Transverse colon (tissue), 4 donors: ENCODE measurements at regions not wholly inside any gene's neighbourhood (a gene's known extent, or its start where the extent isn't known, plus 50 kb on each side); places are given as distances from the start of the nearest gene placed in this dataset.

ENCODE experiments used
- DNase-seq: peaks from one replicate; pipeline ENCODE4 v3.0.0-alpha.2; 2019
- H3K27ac ChIP-seq, 4 donors: fragments of 200-600 bp; sonication (generic); 2 replicates each; pipeline ENCODE4 v1.5.1; 2016 to 2018; ENCODE audit warnings: inconsistent platforms in 4 of 4
- H3K27me3 ChIP-seq: fragments of 200-600 bp; sonication (generic); 2 replicates; pipeline ENCODE4 v1.5.1; 2017; ENCODE audit warnings: inconsistent platforms
- H3K36me3 ChIP-seq, 4 donors: fragments of 200-600 bp; sonication (generic); 2 replicates each; pipeline ENCODE4 v1.5.1; 2017 to 2019; ENCODE audit warnings: inconsistent platforms in 4 of 4
- H3K4me1 ChIP-seq, 4 donors: fragments of 200-600 bp; sonication (generic); 2 replicates each; pipeline ENCODE4 v1.5.1; 2017 to 2020; ENCODE audit warnings: inconsistent platforms in 4 of 4
- H3K4me3 ChIP-seq, 4 donors: fragments of 200-600 bp; sonication (generic); 1 replicate in 1 of 4; 2 replicates in 3 of 4; pipeline versions ENCODE4 v1.5.1 to v1.6.1; 2017 to 2019; ENCODE audit warnings: inconsistent platforms in 4 of 4
- H3K9me3 ChIP-seq, 2 donors: fragments of 200-600 bp; sonication (generic); 2 replicates each; pipeline ENCODE4 v1.5.1; 2017 to 2019; ENCODE audit warnings: inconsistent platforms in 2 of 2
- EP300 ChIP-seq: sonication (generic); formaldehyde crosslinking; IDR thresholded peaks from one replicate; pipeline ENCODE4 v1.6.1; 2017; ENCODE audit warnings: antibody characterized with exemption, low read depth
- POLR2A ChIP-seq: fragments of 450-650 bp; IDR thresholded peaks from one replicate; pipeline ENCODE4 v1.6.1; 2016; ENCODE audit warnings: antibody characterized with exemption, mild to moderate bottlenecking, moderate library complexity
- POLR2AphosphoS5 ChIP-seq, 3 donors: sonication (generic); formaldehyde crosslinking; IDR thresholded peaks; one replicate each; pipeline ENCODE4 v1.6.1; 2016; ENCODE audit warnings: antibody characterized with exemption in 3 of 3
- WGBS, 2 donors: methylation state at CpG; one replicate each; pipeline ENCODE4 v1.1.5; 2018; ENCODE audit warnings: low coverage in 1 of 2; 5-methylcytosine and 5-hydroxymethylcytosine counted together
- in situ Hi-C, 4 donors: fragments of 200-750 bp; cut with MboI; loops; one replicate each; pipeline versions ENCODE4 v1.15.0 to v1.15.1; 2017; ENCODE audit warnings: low sequenced_read_pairs in 3 of 4, low pct_ligation_motif_present in 1 of 4, low pct_unique_long_range_greater_than_20kb in 1 of 4
- intact Hi-C: fragments of 100-400 bp; cut with DNase I; formaldehyde crosslinking; loops from one replicate; pipeline ENCODE4 v1.15.1; 2023; ENCODE audit warnings: low total_unique reads
- TF ChIP-seq, protein P1 (sequence below), 5 experiments: fragments of 200-600 bp in 3 of 5; fragments of 450-650 bp in 2 of 5; sonication (generic) in 3 of 5; IDR thresholded peaks; 1 replicate in 2 of 5; 2 replicates in 3 of 5; pipeline ENCODE4 v1.5.1; 2016 to 2017; ENCODE audit warnings: antibody characterized with exemption in 5 of 5, inconsistent platforms in 3 of 5, mild to moderate bottlenecking in 2 of 5, moderate library complexity in 1 of 5

DNA sequence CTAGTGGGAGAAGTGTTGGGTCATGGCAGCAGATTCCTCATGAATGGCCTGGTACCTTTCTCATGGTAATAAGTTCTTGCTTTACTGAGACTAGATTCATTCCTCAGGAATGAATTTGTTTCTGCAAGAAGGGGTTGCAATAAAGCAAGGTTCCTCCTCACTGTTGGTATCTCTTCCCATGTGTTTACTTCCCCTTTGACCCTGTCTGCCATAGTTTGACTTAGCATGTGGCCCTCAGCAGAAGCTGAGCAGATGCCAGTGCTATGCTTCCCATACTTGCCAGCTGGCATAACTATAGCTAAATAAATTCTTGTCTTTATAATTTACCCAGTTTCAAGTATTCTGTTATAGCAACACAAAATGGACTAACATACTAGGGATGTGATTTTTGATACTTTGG is 163.6 kb upstream of the COL8A1 start:
- Histone ChIP-seq H3K9me3 (no peaks in the 10 kb centered on the region), H3K36me3 (no peaks in the 10 kb centered on the region), H3K27me3 (no peaks in the 10 kb centered on the region), H3K4me3 (no peak overlapping the region), H3K27ac (no peak overlapping the region), H3K4me1 (no peaks in the 10 kb centered on the region)
- in situ Hi-C loops (loop anchor here in 1 of 4 donors (25.0 kb wide), 1 partner anchor 87 kb away; no protein-coding TSS in a partner anchor), intact Hi-C loops (no loop called here)
- TF ChIP-seq POLR2AphosphoS5 (IDR thresholded peaks at IDR 0.05) (no peak), POLR2A (no peak)
- TF ChIP-seq, protein P1, sequence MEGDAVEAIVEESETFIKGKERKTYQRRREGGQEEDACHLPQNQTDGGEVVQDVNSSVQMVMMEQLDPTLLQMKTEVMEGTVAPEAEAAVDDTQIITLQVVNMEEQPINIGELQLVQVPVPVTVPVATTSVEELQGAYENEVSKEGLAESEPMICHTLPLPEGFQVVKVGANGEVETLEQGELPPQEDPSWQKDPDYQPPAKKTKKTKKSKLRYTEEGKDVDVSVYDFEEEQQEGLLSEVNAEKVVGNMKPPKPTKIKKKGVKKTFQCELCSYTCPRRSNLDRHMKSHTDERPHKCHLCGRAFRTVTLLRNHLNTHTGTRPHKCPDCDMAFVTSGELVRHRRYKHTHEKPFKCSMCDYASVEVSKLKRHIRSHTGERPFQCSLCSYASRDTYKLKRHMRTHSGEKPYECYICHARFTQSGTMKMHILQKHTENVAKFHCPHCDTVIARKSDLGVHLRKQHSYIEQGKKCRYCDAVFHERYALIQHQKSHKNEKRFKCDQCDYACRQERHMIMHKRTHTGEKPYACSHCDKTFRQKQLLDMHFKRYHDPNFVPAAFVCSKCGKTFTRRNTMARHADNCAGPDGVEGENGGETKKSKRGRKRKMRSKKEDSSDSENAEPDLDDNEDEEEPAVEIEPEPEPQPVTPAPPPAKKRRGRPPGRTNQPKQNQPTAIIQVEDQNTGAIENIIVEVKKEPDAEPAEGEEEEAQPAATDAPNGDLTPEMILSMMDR (IDR thresholded peaks at IDR 0.05), result no peak
- no peak for DNase-seq

DNA sequence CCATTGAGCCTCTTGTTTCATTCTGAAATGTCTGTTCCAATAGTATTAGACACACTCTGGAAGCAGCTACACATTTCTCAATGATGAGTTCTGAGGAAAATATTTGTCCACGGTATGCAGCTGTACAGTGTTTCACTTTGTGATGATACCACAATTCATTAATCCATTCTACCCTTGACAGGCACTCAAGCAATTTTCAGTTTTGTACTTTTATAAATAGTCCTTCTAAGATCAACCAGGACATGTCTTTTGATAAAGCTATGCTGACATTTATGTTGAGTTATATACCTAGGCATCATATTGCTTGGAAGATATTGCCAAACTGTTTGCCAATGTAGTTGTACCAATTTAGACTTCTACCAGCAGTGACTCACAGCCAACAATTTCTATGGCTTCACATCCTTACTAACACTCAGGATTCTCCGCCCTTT is 165.1 kb upstream of the COL8A1 start:
- Histone ChIP-seq H3K4me3 (no peak overlapping the region), H3K27me3 (no peaks in the 10 kb centered on the region), H3K4me1 (no peaks in the 10 kb centered on the region), H3K36me3 (no peaks in the 10 kb centered on the region), H3K27ac (no peak overlapping the region), H3K9me3 (no peaks in the 10 kb centered on the region)
- in situ Hi-C loops (no loop called here), intact Hi-C loops (no loop called here)
- WGBS, 2 donors, result 79 to 100% methylated on average over 1 to 2 of the region's 2 CpGs
- DNase-seq, result no peak
- TF ChIP-seq, protein P1 (IDR thresholded peaks at IDR 0.05), result no peak
- TF ChIP-seq POLR2AphosphoS5 (IDR thresholded peaks at IDR 0.05) (no peak), EP300 (no peak), POLR2A (no peak)

DNA sequence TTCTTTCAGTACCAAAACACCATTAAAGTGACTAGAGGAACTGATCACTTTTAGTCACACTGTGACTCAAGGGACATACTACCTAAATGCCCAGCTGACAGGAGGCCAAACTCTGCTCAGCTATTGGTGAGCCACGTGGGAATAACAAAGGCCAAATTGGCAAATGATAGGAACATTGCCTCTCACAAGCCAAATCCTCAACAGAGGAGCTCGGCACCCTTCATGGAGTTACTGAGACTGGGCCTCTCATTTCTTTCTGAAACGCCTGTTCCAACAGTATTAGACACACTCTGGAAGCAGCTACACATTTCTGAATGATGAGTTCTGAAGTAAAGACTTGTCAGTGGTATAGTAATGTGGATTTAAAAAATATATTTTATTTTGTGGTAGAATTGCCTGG is 166.0 kb upstream of the COL8A1 start:
- DNase-seq, result no peak
- in situ Hi-C loops, result no loop called here
- no peaks in the 10 kb centered on the region for H3K9me3 ChIP-seq
- H3K27me3 ChIP-seq, result no peaks in the 10 kb centered on the region
- intact Hi-C loops, result no loop called here
- H3K4me1 ChIP-seq, result no peaks in the 10 kb centered on the region
- no peaks in the 10 kb centered on the region for H3K36me3 ChIP-seq
- WGBS, 2 donors, result 71 to 76% methylated on average over 1 to 3 of the region's 3 CpGs
- TF ChIP-seq POLR2A (no peak), POLR2AphosphoS5 (IDR thresholded peaks at IDR 0.05) (no peak)
- H3K4me3 ChIP-seq, result no peak overlapping the region
- no peak overlapping the region for H3K27ac ChIP-seq

DNA sequence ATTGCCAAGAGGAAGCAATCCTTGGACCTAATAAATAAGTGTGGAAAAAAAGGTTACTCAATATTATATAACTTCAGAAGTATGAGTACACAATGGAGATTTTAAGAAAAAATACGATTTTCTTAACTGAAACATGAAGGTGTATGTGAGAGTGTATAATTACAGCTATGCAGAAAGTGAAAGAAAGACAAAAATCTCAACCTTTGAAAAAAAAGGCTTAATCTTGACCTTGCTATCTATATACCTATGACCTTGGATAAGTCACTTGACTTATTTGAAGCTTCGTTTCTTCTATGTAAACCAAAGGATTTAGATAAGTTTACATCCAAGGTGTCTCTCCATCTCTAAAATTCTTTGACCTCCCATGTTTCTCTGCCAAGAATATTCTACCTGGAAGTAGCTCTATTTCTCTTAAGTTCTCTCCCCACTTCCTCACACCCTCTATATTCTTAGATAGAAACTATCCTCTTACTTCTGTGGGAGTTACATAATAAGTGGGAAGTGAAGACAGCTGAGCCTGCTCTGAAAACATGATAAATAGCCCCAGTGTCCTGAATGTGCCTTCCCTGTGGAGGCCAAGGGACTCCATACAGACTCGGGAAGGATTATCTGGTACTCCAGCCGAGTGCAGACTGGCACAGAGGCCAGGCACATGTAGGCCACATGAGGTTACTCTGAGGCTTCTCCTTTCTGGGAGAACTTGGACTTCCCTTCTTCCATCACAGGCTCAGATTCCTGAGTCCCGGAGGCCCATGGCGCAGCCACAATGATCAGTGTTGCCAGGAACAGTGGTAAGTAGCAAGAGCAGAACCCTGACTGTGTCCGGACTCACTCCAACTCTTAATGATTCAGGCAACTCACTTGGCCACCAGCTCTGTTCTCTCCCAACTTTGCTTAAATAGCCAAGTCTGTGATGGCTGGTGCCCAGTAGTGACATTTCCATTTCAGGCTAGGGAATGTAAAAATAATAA is 166.8 kb upstream of the COL8A1 start:
- Histone ChIP-seq H3K27me3 (no peaks in the 10 kb centered on the region), H3K4me1 (no peaks in the 10 kb centered on the region), H3K36me3 (no peaks in the 10 kb centered on the region), H3K9me3 (no peaks in the 10 kb centered on the region), H3K4me3 (no peak overlapping the region), H3K27ac (no peak overlapping the region)
- intact Hi-C loops, result no loop called here
- TF ChIP-seq POLR2A, result no peak
- in situ Hi-C loops, result no loop called here
- 76 to 80% methylated on average over 7 of the region's 7 CpGs for WGBS, 2 donors
- DNase-seq, result no peak

DNA sequence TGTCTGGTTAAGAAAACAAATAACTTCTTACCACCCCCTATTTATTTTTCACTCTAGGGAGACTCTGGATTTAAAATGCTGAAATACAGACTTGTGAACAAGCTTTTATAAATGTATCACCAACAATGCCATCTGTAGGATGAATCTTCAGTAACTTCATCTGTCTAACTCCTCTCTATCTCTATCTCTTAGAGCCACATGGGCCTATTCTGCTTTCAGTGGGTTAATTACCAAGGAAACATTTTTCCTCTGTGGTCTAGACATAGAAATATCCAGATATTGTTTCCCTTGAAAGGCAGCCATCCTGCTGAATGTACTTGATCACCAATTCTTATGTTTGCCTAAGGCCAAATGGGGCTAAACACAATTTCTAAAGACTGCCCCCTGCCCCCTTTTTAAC is 167.6 kb upstream of the COL8A1 start:
- DNase-seq, result no peak
- no peak overlapping the region for H3K4me3 ChIP-seq
- H3K9me3 ChIP-seq, result no peaks in the 10 kb centered on the region
- intact Hi-C loops (no loop called here), in situ Hi-C loops (no loop called here)
- no peaks in the 10 kb centered on the region for H3K4me1 ChIP-seq
- H3K36me3 ChIP-seq, result no peaks in the 10 kb centered on the region
- H3K27me3 ChIP-seq, result no peaks in the 10 kb centered on the region
- TF ChIP-seq EP300 (no peak), POLR2A (no peak), POLR2AphosphoS5 (IDR thresholded peaks at IDR 0.05) (no peak)
- TF ChIP-seq, protein P1 (IDR thresholded peaks at IDR 0.05), result no peak
- H3K27ac ChIP-seq, result no peak overlapping the region
